Panc1 (cell line): ENCODE measurements at regions not wholly inside any gene's neighbourhood (a gene's known extent, or its start where the extent isn't known, plus 50 kb on each side); places are given as distances from the start of the nearest gene placed in this dataset.

Source experiments
- ATAC-seq: fragments of 200-7000 bp; cut with Tn5 transposase; 2 replicates; pipeline ENCODE4 v1.9.1; 2020; ENCODE audit warnings: mild to moderate bottlenecking, moderate library complexity
- BruUV-seq: library from RNA; stranded (reverse); fragments of 400-500 nt; replicated peaks from 2 replicates; lab custom pipeline; 2021; lab: Mats Ljungman, UMichigan
- CTCF ChIA-PET: fragments of 300-600 bp; sonication (Branson Sonifier 250); formaldehyde crosslinking; loops from one replicate; lab custom pipeline; 2022; ENCODE audit warnings: antibody characterized with exemption; lab: Charles Lee
- POLR2A ChIA-PET: fragments of 300-600 bp; sonication (Branson Sonifier 250); formaldehyde crosslinking; loops from one replicate; lab custom pipeline; 2022; ENCODE audit warnings: antibody characterized with exemption; lab: Charles Lee
- DNase-seq: peaks from one replicate; pipeline ENCODE4 v3.0.0-alpha.2; 2010; ENCODE audit warnings: low read depth, low spot score
- H3K27ac ChIP-seq: 2 replicates; pipeline ENCODE4 v1.5.1; 2011; ENCODE audit warnings: mild to moderate bottlenecking, low read length, inconsistent platforms
- H3K27me3 ChIP-seq: fragments of 200-500 bp; sonication (Bioruptor generic); 2 replicates; pipeline ENCODE4 v1.6.0; 2014; ENCODE audit warnings: low read length, inconsistent platforms; ENCODE audit not compliant: control insufficient read depth, insufficient read depth
- H3K36me3 ChIP-seq: fragments of 200-500 bp; sonication (Bioruptor generic); 2 replicates; pipeline ENCODE4 v1.5.1; 2014; ENCODE audit warnings: inconsistent platforms, mild to moderate bottlenecking, low read length, moderate library complexity; ENCODE audit not compliant: control insufficient read depth, insufficient read depth
- H3K4me1 ChIP-seq: 2 replicates; pipeline ENCODE4 v1.5.1; 2011; ENCODE audit warnings: inconsistent platforms, mild to moderate bottlenecking, low read length, moderate library complexity; ENCODE audit not compliant: control insufficient read depth, insufficient read depth
- H3K4me3 ChIP-seq, 2 experiments: 2 replicates each; pipeline ENCODE4 v1.5.1; 2011 to 2012; ENCODE audit warnings: low read depth in 2 of 2, low read length in 2 of 2, mild to moderate bottlenecking in 2 of 2, inconsistent platforms in 1 of 2, moderate library complexity in 1 of 2
- H3K9me3 ChIP-seq: fragments of 200-500 bp; sonication (Bioruptor generic); 2 replicates; pipeline ENCODE4 v1.5.1; 2014; ENCODE audit warnings: low read depth, mild to moderate bottlenecking, inconsistent platforms, low read length, moderate library complexity; ENCODE audit not compliant: control insufficient read depth, insufficient read depth
- POLR2AphosphoS5 ChIP-seq: IDR thresholded peaks from 2 replicates; pipeline ENCODE4 v1.6.1; 2012; ENCODE audit warnings: mild to moderate bottlenecking, low read depth, low read length, moderate library complexity
- SIN3A ChIP-seq: IDR thresholded peaks from 2 replicates; pipeline ENCODE4 v1.6.1; 2012; ENCODE audit warnings: low read depth, mild to moderate bottlenecking, low read length, moderate library complexity, borderline replicate concordance; ENCODE audit not compliant: insufficient read depth
- TCF7L2 ChIP-seq: IDR thresholded peaks from 2 replicates; pipeline ENCODE4 v1.6.1; 2011; ENCODE audit warnings: mild to moderate bottlenecking, low read depth, low read length, inconsistent platforms
- in situ Hi-C: cut with HindIII; loops from 2 replicates; pipeline ENCODE4 v1.10.0; 2016; ENCODE audit warnings: low sequenced_read_pairs, low pct_unique_long_range_greater_than_20kb
- intact Hi-C: fragments of 100-400 bp; cut with micrococcal nuclease; formaldehyde crosslinking; loops from one replicate; pipeline ENCODE4 v1.10.0; 2022; ENCODE audit not compliant: unreplicated experiment
- TF ChIP-seq, protein P1 (sequence below): fragments of 450-650 bp; IDR thresholded peaks from 2 replicates; pipeline ENCODE4 v1.5.1; 2017; ENCODE audit warnings: mild to moderate bottlenecking
- TF ChIP-seq, protein P2 (sequence below), 2 experiments: IDR thresholded peaks; 2 replicates each; pipeline ENCODE4 v1.6.1; 2011 to 2012; ENCODE audit warnings: low read depth in 2 of 2, control low read depth in 1 of 2, low read length in 1 of 2, mild to moderate bottlenecking in 1 of 2, moderate library complexity in 1 of 2; ENCODE audit not compliant: insufficient read depth in 1 of 2

DNA sequence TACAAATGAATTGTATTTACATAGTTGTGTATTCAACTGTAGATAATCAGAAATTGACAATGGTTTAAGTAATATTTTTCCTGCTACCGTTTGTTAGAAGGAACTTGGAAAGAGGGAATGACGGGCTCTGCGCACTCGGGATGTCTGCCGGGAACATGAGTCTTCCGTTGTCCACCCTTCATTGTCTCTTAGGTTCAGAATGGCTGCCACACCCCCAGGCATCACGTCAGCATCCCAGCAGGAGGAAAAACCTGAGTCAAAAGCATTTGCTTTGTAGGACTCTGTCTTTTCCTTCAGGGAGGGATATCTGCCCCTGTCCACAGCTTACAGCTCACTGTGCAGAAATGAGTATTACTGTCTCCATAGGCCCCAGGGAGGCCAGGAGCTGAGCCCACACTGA, 331.2 kb downstream of the THBS2 start:
- Histone ChIP-seq H3K36me3 (no peaks in the 10 kb centered on the region), H3K4me1 (no peaks in the 10 kb centered on the region), H3K9me3 (no peaks in the 10 kb centered on the region), H3K4me3 (no peak overlapping the region), H3K27ac (no peak overlapping the region), H3K27me3 (no peaks in the 10 kb centered on the region; the same call in 1 of the 2 replicates)
- intact Hi-C loops, result no loop called here
- in situ Hi-C loops, result no loop called here
- DNase-seq (no peak), ATAC-seq (no peak)
- no TSS peak for BruUV-seq
- CTCF ChIA-PET, result no interaction called here
- TF ChIP-seq, protein P1, sequence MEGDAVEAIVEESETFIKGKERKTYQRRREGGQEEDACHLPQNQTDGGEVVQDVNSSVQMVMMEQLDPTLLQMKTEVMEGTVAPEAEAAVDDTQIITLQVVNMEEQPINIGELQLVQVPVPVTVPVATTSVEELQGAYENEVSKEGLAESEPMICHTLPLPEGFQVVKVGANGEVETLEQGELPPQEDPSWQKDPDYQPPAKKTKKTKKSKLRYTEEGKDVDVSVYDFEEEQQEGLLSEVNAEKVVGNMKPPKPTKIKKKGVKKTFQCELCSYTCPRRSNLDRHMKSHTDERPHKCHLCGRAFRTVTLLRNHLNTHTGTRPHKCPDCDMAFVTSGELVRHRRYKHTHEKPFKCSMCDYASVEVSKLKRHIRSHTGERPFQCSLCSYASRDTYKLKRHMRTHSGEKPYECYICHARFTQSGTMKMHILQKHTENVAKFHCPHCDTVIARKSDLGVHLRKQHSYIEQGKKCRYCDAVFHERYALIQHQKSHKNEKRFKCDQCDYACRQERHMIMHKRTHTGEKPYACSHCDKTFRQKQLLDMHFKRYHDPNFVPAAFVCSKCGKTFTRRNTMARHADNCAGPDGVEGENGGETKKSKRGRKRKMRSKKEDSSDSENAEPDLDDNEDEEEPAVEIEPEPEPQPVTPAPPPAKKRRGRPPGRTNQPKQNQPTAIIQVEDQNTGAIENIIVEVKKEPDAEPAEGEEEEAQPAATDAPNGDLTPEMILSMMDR, result no peak
- TF ChIP-seq TCF7L2, result no peak
- POLR2A ChIA-PET, result no interaction called here

DNA sequence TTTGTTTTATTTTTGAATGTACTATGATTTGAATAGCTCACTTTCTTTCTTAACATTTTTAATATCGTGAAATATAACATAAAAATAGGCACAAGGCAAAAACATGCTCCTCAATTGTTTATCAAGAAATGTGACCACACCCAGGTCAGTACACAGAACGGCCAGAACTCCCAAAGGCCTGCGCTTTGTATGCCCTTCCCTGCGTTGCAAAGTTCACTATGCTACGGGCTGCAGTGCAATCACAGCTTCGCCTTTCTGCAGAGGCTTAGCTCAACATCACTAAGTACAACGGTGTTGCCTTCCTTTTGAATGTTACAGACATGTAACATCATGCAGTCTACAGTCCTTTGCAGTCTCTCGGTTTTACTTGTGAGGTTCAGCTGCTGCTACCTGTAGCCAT, 333.4 kb downstream of the THBS2 start:
- POLR2A ChIA-PET, result no interaction called here
- in situ Hi-C loops (no loop called here), intact Hi-C loops (no loop called here)
- Histone ChIP-seq H3K4me1 (no peaks in the 10 kb centered on the region), H3K27me3 (peaks cover 3% of the 10 kb centered on the region), H3K27ac (no peak overlapping the region), H3K9me3 (no peaks in the 10 kb centered on the region), H3K4me3 (no peak overlapping the region), H3K36me3 (no peaks in the 10 kb centered on the region)
- CTCF ChIA-PET, result interaction anchor here (0.6 kb wide), 1 partner anchor 9 kb away, joined by 3 read pairs; no protein-coding TSS in a partner anchor
- TF ChIP-seq TCF7L2 (no peak), POLR2AphosphoS5 (no peak), SIN3A (no peak)
- TF ChIP-seq, protein P1, result no peak
- TF ChIP-seq, protein P2, sequence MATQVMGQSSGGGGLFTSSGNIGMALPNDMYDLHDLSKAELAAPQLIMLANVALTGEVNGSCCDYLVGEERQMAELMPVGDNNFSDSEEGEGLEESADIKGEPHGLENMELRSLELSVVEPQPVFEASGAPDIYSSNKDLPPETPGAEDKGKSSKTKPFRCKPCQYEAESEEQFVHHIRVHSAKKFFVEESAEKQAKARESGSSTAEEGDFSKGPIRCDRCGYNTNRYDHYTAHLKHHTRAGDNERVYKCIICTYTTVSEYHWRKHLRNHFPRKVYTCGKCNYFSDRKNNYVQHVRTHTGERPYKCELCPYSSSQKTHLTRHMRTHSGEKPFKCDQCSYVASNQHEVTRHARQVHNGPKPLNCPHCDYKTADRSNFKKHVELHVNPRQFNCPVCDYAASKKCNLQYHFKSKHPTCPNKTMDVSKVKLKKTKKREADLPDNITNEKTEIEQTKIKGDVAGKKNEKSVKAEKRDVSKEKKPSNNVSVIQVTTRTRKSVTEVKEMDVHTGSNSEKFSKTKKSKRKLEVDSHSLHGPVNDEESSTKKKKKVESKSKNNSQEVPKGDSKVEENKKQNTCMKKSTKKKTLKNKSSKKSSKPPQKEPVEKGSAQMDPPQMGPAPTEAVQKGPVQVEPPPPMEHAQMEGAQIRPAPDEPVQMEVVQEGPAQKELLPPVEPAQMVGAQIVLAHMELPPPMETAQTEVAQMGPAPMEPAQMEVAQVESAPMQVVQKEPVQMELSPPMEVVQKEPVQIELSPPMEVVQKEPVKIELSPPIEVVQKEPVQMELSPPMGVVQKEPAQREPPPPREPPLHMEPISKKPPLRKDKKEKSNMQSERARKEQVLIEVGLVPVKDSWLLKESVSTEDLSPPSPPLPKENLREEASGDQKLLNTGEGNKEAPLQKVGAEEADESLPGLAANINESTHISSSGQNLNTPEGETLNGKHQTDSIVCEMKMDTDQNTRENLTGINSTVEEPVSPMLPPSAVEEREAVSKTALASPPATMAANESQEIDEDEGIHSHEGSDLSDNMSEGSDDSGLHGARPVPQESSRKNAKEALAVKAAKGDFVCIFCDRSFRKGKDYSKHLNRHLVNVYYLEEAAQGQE (IDR thresholded peaks at IDR 0.05; ENCODE audit: insufficient read depth in 1 of 2, low read depth in 2 of 2, low read length in 1 of 2), result no peak
- DNase-seq, result no peak
- no TSS peak for BruUV-seq
- no peak for ATAC-seq
